Prostate gland (tissue), 2 donors: ENCODE measurements at regions not wholly inside any gene's neighbourhood (a gene's known extent, or its start where the extent isn't known, plus 50 kb on each side); places are given as distances from the start of the nearest gene placed in this dataset.
"Not testable (repeated sequence)": the region's sequence is repeated elsewhere in the genome, so short reads cannot be mapped to it uniquely, and the experiment has no call there.

Source experiments
- DNase-seq: peaks from one replicate; pipeline ENCODE4 v3.0.0-alpha.2; 2019; ENCODE audit warnings: low spot score
- H3K27ac ChIP-seq, 2 donors: fragments of 200-600 bp; sonication (generic); 2 replicates each; pipeline ENCODE4 v1.5.1; 2017 to 2019
- H3K27me3 ChIP-seq: fragments of 200-600 bp; sonication (generic); replicated peaks from 2 replicates; pipeline ENCODE4 v1.5.1; 2019; ENCODE audit not compliant: insufficient read depth
- H3K36me3 ChIP-seq, 2 donors: fragments of 200-600 bp; sonication (generic); 1 replicate in 1 of 2; 2 replicates in 1 of 2; pipeline versions ENCODE4 v1.5.1 to v1.8.1; 2017 to 2019
- H3K4me1 ChIP-seq: fragments of 200-600 bp; sonication (generic); replicated peaks from 2 replicates; pipeline ENCODE4 v1.5.1; 2019
- H3K4me3 ChIP-seq, 2 donors: fragments of 200-600 bp; sonication (generic); 2 replicates each; pipeline ENCODE4 v1.5.1; 2017 to 2019
- H3K9me3 ChIP-seq: fragments of 200-600 bp; sonication (generic); 2 replicates; pipeline ENCODE4 v1.5.1; 2017
- CTCF ChIP-seq, 4 experiments: fragments of 200-600 bp in 2 of 4; fragments of 450-650 bp in 2 of 4; sonication (generic) in 2 of 4; IDR thresholded peaks; 1 replicate in 3 of 4; 2 replicates in 1 of 4; pipeline ENCODE4 v1.5.1; 2016 to 2019; ENCODE audit warnings: antibody characterized with exemption in 4 of 4, mild to moderate bottlenecking in 2 of 4, moderate library complexity in 2 of 4
- POLR2A ChIP-seq: fragments of 450-650 bp; IDR thresholded peaks from one replicate; pipeline ENCODE4 v1.6.1; 2016; ENCODE audit warnings: antibody characterized with exemption, mild to moderate bottlenecking
- POLR2AphosphoS5 ChIP-seq: sonication (generic); formaldehyde crosslinking; IDR thresholded peaks from one replicate; pipeline ENCODE4 v1.6.1; 2017; ENCODE audit warnings: antibody characterized with exemption
- WGBS: methylation state at CpG from one replicate; pipeline ENCODE4 v1.1.5; 2018; 5-methylcytosine and 5-hydroxymethylcytosine counted together
- intact Hi-C: fragments of 100-400 bp; cut with DNase I; formaldehyde crosslinking; loops from one replicate; pipeline ENCODE4 v1.14.2; 2022

DNA sequence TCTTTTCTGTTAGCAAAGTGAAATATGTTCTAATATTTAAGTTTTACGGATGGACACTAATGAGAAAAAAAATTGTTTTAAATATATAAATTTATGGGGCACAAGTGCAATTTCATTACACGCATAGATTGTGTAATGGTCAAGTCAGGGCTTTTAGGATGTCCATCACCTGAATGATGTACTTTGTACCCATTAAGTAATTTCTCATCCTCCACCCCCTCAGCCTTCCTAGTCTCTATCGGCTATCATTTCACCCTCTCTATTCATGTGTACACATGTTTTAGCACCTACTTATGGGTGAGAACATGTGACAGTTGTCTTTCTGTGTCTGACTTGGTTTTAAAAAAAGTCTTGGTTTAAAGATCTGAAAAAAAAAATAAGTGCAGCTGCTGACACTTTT lies 616.0 kb downstream of the IQCM start:
- 52% methylated on average over 3 of the region's 3 CpGs for WGBS
- no peaks in the 10 kb centered on the region for H3K4me1 ChIP-seq
- intact Hi-C loops, result no loop called here

DNA sequence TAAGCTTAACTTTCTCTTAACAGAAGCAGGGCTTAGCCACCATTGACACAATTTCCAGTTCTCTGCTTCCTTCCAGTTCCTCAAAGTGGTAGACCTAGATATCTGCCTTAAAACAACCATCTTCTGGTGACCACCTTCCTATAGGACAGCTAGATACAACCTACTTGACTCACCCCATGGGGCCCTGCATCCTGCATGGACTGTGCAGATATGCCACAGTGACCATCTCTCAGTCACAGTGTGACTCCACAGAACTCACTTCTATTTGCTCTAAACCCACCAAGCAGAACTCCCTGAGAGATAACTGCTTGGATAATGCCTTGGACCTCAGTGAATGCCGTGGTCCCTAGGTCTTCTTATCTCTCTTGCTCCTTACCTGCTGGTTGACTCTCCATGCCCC lies 621.6 kb downstream of the IQCM start:
- Histone ChIP-seq H3K4me1 (no peaks in the 10 kb centered on the region), H3K27ac (no peak overlapping the region), H3K27me3 (no peaks in the 10 kb centered on the region), H3K9me3 (no peaks in the 10 kb centered on the region), H3K36me3 (no peaks in the 10 kb centered on the region), H3K4me3 (no peak overlapping the region)
- TF ChIP-seq CTCF (IDR thresholded peaks at IDR 0.05), result no peak
- TF ChIP-seq POLR2AphosphoS5, result no peak
- TF ChIP-seq POLR2A, result no peak
- WGBS, result 72% methylated on average over 1 of the region's 1 CpG
- no peak for DNase-seq
- intact Hi-C loops, result no loop called here

More for the DNA sequence above, 616.0 kb downstream of the IQCM start:
- no peak for TF ChIP-seq POLR2AphosphoS5
- TF ChIP-seq CTCF (IDR thresholded peaks at IDR 0.05), result no peak
- no peak for TF ChIP-seq POLR2A
- no peak overlapping the region for H3K27ac ChIP-seq
- H3K27me3 ChIP-seq, result no peaks in the 10 kb centered on the region
- no peak for DNase-seq
- H3K36me3 ChIP-seq, result no peaks in the 10 kb centered on the region
- no peaks in the 10 kb centered on the region for H3K9me3 ChIP-seq
- no peak overlapping the region for H3K4me3 ChIP-seq

- no peaks in the 10 kb centered on the region for H3K27me3 ChIP-seq
- H3K36me3 ChIP-seq, result no peaks in the 10 kb centered on the region
- DNase-seq, result no peak
- no peaks in the 10 kb centered on the region for H3K4me1 ChIP-seq
- H3K4me3 ChIP-seq, result no peak overlapping the region
- TF ChIP-seq POLR2A (no peak), POLR2AphosphoS5 (no peak), CTCF (IDR thresholded peaks at IDR 0.05) (no peak)
- H3K27ac ChIP-seq, result no peak overlapping the region
- no peaks in the 10 kb centered on the region for H3K9me3 ChIP-seq
- intact Hi-C loops, result no loop called here
These were observed 627.9 kb downstream of the IQCM start for GRCh38 chr4:149187726-149188125.

- 90% methylated on average over 1 of the region's 1 CpG for WGBS
- Histone ChIP-seq H3K9me3 (no peaks in the 10 kb centered on the region), H3K36me3 (no peaks in the 10 kb centered on the region)
These were observed 632.0 kb downstream of the IQCM start for GRCh38 chr4:149183638-149184037.

DNA sequence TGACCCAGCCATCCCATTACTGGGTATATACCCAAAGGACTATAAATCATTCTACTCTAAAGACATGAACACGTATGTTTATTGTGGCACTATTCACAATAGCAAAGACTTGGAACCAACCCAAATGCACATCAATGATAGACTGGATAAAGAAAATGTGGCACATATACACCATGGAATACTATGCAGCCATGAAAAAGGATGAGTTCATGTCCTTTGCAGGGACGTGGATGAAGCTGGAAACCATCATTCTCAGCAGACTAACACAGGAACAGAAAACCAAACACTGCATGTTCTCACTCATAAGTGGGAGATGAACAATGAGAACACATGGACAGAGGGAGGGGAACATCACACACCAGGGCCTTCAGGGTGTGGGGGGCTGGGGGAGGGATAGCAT lies 634.2 kb downstream of the IQCM start:
- intact Hi-C loops, result not testable (repeated sequence)

More at GRCh38 chr4:149183638-149184037, 632.0 kb downstream of the IQCM start:
- H3K27me3 ChIP-seq, result no peaks in the 10 kb centered on the region
- H3K27ac ChIP-seq, result no peak overlapping the region
- H3K4me1 ChIP-seq, result no peaks in the 10 kb centered on the region
- no peak overlapping the region for H3K4me3 ChIP-seq
- DNase-seq, result no peak
- intact Hi-C loops, result no loop called here
- TF ChIP-seq POLR2AphosphoS5 (no peak), POLR2A (no peak), CTCF (IDR thresholded peaks at IDR 0.05) (no peak)

More for the DNA sequence above, 634.2 kb downstream of the IQCM start:
- not testable (repeated sequence) for DNase-seq, H3K36me3 ChIP-seq, H3K9me3 ChIP-seq, H3K27me3 ChIP-seq, H3K4me1 ChIP-seq, H3K27ac ChIP-seq, H3K4me3 ChIP-seq
- WGBS, result 67% methylated on average over 2 of the region's 2 CpGs
